Activated CD8-positive, alpha-beta T cell treated with anti-CD3 and anti-CD28 coated beads, Interleukin-2, amount 10 ng/mL, durations not matched to agents 7 days and 5 days (primary cell): ENCODE measurements at regions not wholly inside any gene's neighbourhood (a gene's known extent, or its start where the extent isn't known, plus 50 kb on each side); places are given as distances from the start of the nearest gene placed in this dataset.
"Not testable (repeated sequence)": the region's sequence is repeated elsewhere in the genome, so short reads cannot be mapped to it uniquely, and the experiment has no call there.

Source experiments
- ATAC-seq: fragments of 150-1000 bp; cut with Tn5 transposase; one replicate; pipeline ENCODE4 v1.10.0; 2021; ENCODE audit warnings: moderate library complexity
- CTCF ChIA-PET: fragments of 350-600 bp; sonication (Branson Sonifier 250); formaldehyde crosslinking; loops from one replicate; lab custom pipeline; 2021; ENCODE audit warnings: antibody characterized with exemption; lab: Charles Lee
- POLR2A ChIA-PET: fragments of 350-600 bp; sonication (Branson Sonifier 250); formaldehyde crosslinking; loops from one replicate; lab custom pipeline; 2021; ENCODE audit warnings: antibody characterized with exemption; lab: Charles Lee
- DNase-seq: peaks from one replicate; pipeline ENCODE4 v3.0.0-alpha.2; 2020
- H3K27ac Mint-ChIP-seq: one replicate; pipeline ENCODE4 v1.8.0; 2021; ENCODE audit warnings: mild to moderate bottlenecking, mixed read lengths
- H3K27me3 Mint-ChIP-seq: one replicate; pipeline ENCODE4 v1.8.0; 2021; ENCODE audit warnings: low read depth, mixed read lengths
- H3K36me3 Mint-ChIP-seq: one replicate; pipeline ENCODE4 v1.8.0; 2021; ENCODE audit warnings: low read depth, mixed read lengths
- H3K4me1 Mint-ChIP-seq: one replicate; pipeline ENCODE4 v1.8.0; 2021; ENCODE audit warnings: low read depth, mixed read lengths
- H3K4me3 Mint-ChIP-seq: one replicate; pipeline ENCODE4 v1.8.0; 2021; ENCODE audit warnings: mild to moderate bottlenecking, mixed read lengths
- H3K9me3 Mint-ChIP-seq: one replicate; pipeline ENCODE4 v1.8.0; 2022; ENCODE audit warnings: mixed read lengths; ENCODE audit not compliant: insufficient read depth

- Mint-ChIP-seq H3K4me3 (no peak overlapping the region), H3K9me3 (peaks cover 3% of the 10 kb centered on the region), H3K4me1 (peaks cover 72% of the 10 kb centered on the region), H3K27me3 (no peaks in the 10 kb centered on the region), H3K27ac (no peak overlapping the region), H3K36me3 (peaks cover 21% of the 10 kb centered on the region)
- ChIA-PET POLR2A (no interaction called here), CTCF (interaction anchor here (1.1 to 1.3 kb wide), 3 partner anchors 15 to 258 kb away, joined by 3 to 5 read pairs (median 3); partner anchors contain the start of gene BCL6)
- no peak for ATAC-seq
- no peak for DNase-seq
Measured at GRCh38 chr3:188003188-188004171, 150.5 kb upstream of the LPP start.

GRCh38 chr3:188006726-188007393, 147.1 kb upstream of the LPP start:
- no peak overlapping the region for H3K27ac Mint-ChIP-seq
- no peaks in the 10 kb centered on the region for H3K27me3 Mint-ChIP-seq
- H3K4me1 Mint-ChIP-seq, result peaks cover 42% of the 10 kb centered on the region
- ChIA-PET POLR2A (no interaction called here), CTCF (interaction anchor here (1.4 kb wide), 1 partner anchor 266 kb away, joined by 4 read pairs; no protein-coding TSS in a partner anchor)
- H3K4me3 Mint-ChIP-seq, result no peak overlapping the region
- ATAC-seq (no peak), DNase-seq (no peak)
- peaks cover 15% of the 10 kb centered on the region for H3K36me3 Mint-ChIP-seq
- peaks cover 9% of the 10 kb centered on the region for H3K9me3 Mint-ChIP-seq

- Mint-ChIP-seq H3K4me1 (peaks cover 32% of the 10 kb centered on the region), H3K36me3 (peaks cover 13% of the 10 kb centered on the region), H3K27me3 (no peaks in the 10 kb centered on the region), H3K4me3 (no peak overlapping the region), H3K9me3 (peaks cover 11% of the 10 kb centered on the region), H3K27ac (no peak overlapping the region)
- ChIA-PET CTCF (no interaction called here), POLR2A (interaction anchor here (1.4 kb wide), 1 partner anchor 42 kb away, joined by 3 read pairs; no protein-coding TSS in a partner anchor)
- no peak for ATAC-seq
- DNase-seq, result no peak
Measured at GRCh38 chr3:188007897-188008296, 146.1 kb upstream of the LPP start.

DNA sequence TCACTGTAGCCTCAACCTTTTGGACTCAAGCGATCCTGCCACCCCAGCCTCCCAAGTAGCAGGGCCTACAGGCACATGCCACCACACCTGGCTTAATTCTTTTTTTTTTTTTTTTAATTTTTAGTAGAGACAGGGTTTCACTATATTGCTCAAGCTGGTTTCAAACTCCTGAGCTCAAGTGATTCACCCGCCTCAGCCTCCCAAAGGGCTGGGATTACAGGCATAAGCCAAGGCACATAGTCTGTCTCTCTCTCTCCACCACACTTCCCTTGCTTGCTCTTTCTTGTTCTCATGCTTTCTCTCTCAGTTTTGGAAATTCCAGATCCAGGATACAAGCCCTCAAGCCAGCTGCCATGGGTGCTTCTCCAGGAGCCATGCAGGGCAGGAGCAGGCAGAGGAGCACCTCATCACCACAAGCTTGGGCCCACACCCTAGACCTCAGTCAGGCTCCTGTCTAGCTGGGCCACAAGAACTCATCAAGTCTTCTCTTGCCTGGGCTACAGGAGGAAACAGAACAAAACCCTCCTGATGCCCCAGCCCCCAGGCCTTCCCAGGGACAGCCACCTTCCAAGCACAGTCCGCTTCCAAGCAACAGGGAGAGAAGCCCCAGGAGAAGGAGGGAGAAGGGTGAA, 145.3 kb upstream of the LPP start:
- ATAC-seq (no peak), DNase-seq (no peak)
- ChIA-PET POLR2A (interaction anchor here (0.8 to 1.4 kb wide), 3 partner anchors 9 to 265 kb away, joined by 3 to 4 read pairs (median 3); no protein-coding TSS in a partner anchor), CTCF (no interaction called here)
- H3K4me3 Mint-ChIP-seq, result no peak overlapping the region
- H3K27me3 Mint-ChIP-seq, result no peaks in the 10 kb centered on the region
- H3K27ac Mint-ChIP-seq, result peak overlapping the region; percentile 21
- peaks cover 24% of the 10 kb centered on the region for H3K4me1 Mint-ChIP-seq
- peaks cover 13% of the 10 kb centered on the region for H3K36me3 Mint-ChIP-seq
- H3K9me3 Mint-ChIP-seq, result peaks cover 10% of the 10 kb centered on the region

- no peak overlapping the region for H3K27ac Mint-ChIP-seq
- H3K36me3 Mint-ChIP-seq, result peaks cover 14% of the 10 kb centered on the region
- H3K4me3 Mint-ChIP-seq, result no peak overlapping the region
- H3K4me1 Mint-ChIP-seq, result peaks cover 18% of the 10 kb centered on the region
- ChIA-PET CTCF (no interaction called here), POLR2A (no interaction called here)
- peaks cover 5% of the 10 kb centered on the region for H3K27me3 Mint-ChIP-seq
- peaks cover 18% of the 10 kb centered on the region for H3K9me3 Mint-ChIP-seq
- ATAC-seq, result no peak
- DNase-seq, result no peak
Measured at GRCh38 chr3:188010478-188010877, 143.5 kb upstream of the LPP start.

DNA sequence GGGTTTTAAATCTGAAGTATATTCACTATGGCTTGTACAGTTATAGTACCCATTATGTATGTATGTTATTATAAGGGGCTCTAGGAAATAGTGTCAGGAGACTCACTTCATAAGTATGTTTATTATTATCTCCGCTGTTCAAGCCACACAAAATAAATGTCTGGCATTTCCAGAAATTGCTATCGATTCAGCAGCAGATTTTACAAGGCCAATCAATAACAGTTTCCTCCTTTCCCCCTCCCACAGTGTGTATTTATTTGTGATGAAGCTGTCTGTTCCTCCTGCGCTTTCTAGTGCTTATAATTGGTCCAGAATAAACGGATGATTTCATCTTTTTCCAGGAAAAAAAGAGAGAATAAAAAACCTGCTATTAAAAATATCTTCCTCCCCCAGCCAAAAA, 134.2 kb upstream of the LPP start:
- H3K4me3 Mint-ChIP-seq, result no peak overlapping the region
- no peaks in the 10 kb centered on the region for H3K27me3 Mint-ChIP-seq
- H3K36me3 Mint-ChIP-seq, result peaks cover 15% of the 10 kb centered on the region
- ChIA-PET CTCF (no interaction called here), POLR2A (no interaction called here)
- H3K9me3 Mint-ChIP-seq, result peaks cover 7% of the 10 kb centered on the region
- peaks cover 3% of the 10 kb centered on the region for H3K4me1 Mint-ChIP-seq
- ATAC-seq (no peak), DNase-seq (no peak)
- no peak overlapping the region for H3K27ac Mint-ChIP-seq

GRCh38 chr3:188021041-188021440, 132.9 kb upstream of the LPP start:
- no peaks in the 10 kb centered on the region for H3K27me3 Mint-ChIP-seq
- no peak for ATAC-seq
- H3K4me3 Mint-ChIP-seq, result no peak overlapping the region
- CTCF ChIA-PET, result no interaction called here
- POLR2A ChIA-PET, result no interaction called here
- peaks cover 6% of the 10 kb centered on the region for H3K9me3 Mint-ChIP-seq
- no peak for DNase-seq
- H3K36me3 Mint-ChIP-seq, result peaks cover 15% of the 10 kb centered on the region
- H3K4me1 Mint-ChIP-seq, result peaks cover 3% of the 10 kb centered on the region
- no peak overlapping the region for H3K27ac Mint-ChIP-seq

GRCh38 chr3:188021502-188022040, 132.4 kb upstream of the LPP start:
- Mint-ChIP-seq H3K9me3 (peaks cover 6% of the 10 kb centered on the region), H3K36me3 (peaks cover 15% of the 10 kb centered on the region), H3K27me3 (no peaks in the 10 kb centered on the region), H3K27ac (no peak overlapping the region), H3K4me3 (no peak overlapping the region), H3K4me1 (peaks cover 3% of the 10 kb centered on the region)
- no peak for DNase-seq
- no peak for ATAC-seq
- ChIA-PET POLR2A (no interaction called here), CTCF (no interaction called here)

DNA sequence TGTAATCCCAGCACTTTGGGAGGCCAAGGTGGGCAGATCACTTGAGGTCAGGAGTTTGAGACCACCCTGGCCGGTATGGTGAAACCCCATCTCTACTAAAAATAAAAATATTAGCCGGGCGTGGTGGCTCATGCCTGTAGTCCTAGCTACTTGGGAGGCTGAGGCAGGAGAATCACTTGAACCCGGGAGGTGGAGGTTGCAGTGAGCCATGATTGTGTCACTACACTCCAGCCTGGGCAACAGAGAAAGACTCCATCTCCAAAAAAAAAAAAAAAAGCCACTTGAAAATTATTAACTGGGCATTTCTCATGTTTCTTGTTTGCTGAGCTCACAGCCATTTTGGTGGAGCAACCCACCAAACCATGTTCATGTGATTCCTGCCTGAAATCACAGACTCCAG, 131.1 kb upstream of the LPP start:
- H3K4me3 Mint-ChIP-seq, H3K27me3 Mint-ChIP-seq, CTCF ChIA-PET, ATAC-seq, H3K4me1 Mint-ChIP-seq, H3K9me3 Mint-ChIP-seq, H3K27ac Mint-ChIP-seq, DNase-seq, POLR2A ChIA-PET: not testable (repeated sequence)
- peaks cover 15% of the 10 kb centered on the region for H3K36me3 Mint-ChIP-seq

- ATAC-seq (no peak), DNase-seq (no peak)
- H3K27ac Mint-ChIP-seq, result no peak overlapping the region
- no peak overlapping the region for H3K4me3 Mint-ChIP-seq
- H3K4me1 Mint-ChIP-seq, result peaks cover 3% of the 10 kb centered on the region
- peaks cover 15% of the 10 kb centered on the region for H3K36me3 Mint-ChIP-seq
- ChIA-PET CTCF (no interaction called here), POLR2A (no interaction called here)
- peaks cover 6% of the 10 kb centered on the region for H3K9me3 Mint-ChIP-seq
- no peaks in the 10 kb centered on the region for H3K27me3 Mint-ChIP-seq
Measured at GRCh38 chr3:188025555-188025954, 128.4 kb upstream of the LPP start.

DNA sequence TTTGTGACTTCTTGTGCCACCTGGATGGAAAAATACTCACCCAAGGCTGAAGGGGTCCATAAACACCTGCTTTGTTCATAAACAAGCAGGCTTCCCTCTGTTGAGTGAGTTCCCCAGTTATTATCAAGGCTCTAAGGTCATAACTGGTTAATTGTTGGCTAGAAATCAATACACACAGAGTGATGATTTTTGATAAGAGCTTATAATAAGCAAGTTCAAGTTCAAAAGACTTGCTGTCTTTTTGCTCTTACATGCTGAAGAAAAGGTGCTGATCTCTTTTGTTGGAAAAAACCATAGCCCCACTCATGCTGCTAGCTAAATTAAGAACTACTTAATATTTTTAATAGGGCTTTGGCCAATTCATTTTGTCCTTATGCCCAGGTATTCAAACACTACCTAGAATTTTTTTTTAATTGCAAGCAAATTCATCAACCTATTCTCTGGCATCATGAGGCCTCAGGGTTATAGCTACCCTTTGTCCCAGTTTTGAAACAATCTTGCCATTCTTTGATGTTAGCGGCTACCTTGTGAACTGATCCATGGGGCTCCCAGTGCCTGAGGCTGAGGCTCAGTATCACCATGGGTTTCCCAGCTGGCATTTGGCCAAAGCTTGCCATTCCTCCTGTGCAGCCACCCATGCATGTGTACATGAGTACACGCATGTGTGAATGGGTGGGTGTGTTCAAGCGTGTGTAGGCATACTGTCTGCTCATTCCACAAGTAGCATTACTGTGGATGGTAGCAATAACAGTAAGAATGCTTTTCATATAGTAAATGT, 127.6 kb upstream of the LPP start:
- no peak overlapping the region for H3K4me3 Mint-ChIP-seq
- ChIA-PET CTCF (no interaction called here), POLR2A (interaction anchor here (0.5 to 0.7 kb wide), 2 partner anchors 26 to 79 kb away, joined by 3 to 6 read pairs; no protein-coding TSS in a partner anchor)
- H3K4me1 Mint-ChIP-seq, result peaks cover 6% of the 10 kb centered on the region
- ATAC-seq, result no peak
- H3K9me3 Mint-ChIP-seq, result no peaks in the 10 kb centered on the region
- no peak for DNase-seq
- no peaks in the 10 kb centered on the region for H3K27me3 Mint-ChIP-seq
- H3K36me3 Mint-ChIP-seq, result peaks cover 8% of the 10 kb centered on the region
- H3K27ac Mint-ChIP-seq, result no peak overlapping the region
